Colonic mucosa (tissue), 4 donors: ENCODE measurements at regions not wholly inside any gene's neighbourhood (a gene's known extent, or its start where the extent isn't known, plus 50 kb on each side); places are given as distances from the start of the nearest gene placed in this dataset.

Experiments
- DNase-seq: peaks from one replicate; pipeline ENCODE4 v3.0.0-alpha.2; 2020
- H3K27ac ChIP-seq: fragments of 200-600 bp; one replicate; pipeline ENCODE4 v1.8.0; 2021
- H3K27me3 ChIP-seq: fragments of 200-600 bp; one replicate; pipeline ENCODE4 v1.8.0; 2021
- H3K36me3 ChIP-seq: fragments of 200-600 bp; one replicate; pipeline ENCODE4 v1.8.0; 2021
- H3K4me1 ChIP-seq: fragments of 200-600 bp; one replicate; pipeline ENCODE4 v1.8.0; 2021; ENCODE audit warnings: mild to moderate bottlenecking
- H3K4me3 ChIP-seq: fragments of 200-600 bp; one replicate; pipeline ENCODE4 v1.8.0; 2021
- H3K9ac ChIP-seq, 2 donors: one replicate each; pipeline ENCODE4 v1.7.0; 2013; ENCODE audit warnings: control low read depth in 2 of 2, low read depth in 2 of 2, low read length in 2 of 2
- H3K9me3 ChIP-seq: fragments of 200-600 bp; one replicate; pipeline ENCODE4 v1.8.0; 2021
- intact Hi-C: fragments of 100-400 bp; cut with DNase I; formaldehyde crosslinking; loops from one replicate; pipeline ENCODE4 v1.14.1; 2022
- TF ChIP-seq, protein P1 (sequence below): fragments of 200-600 bp; IDR thresholded peaks from one replicate; pipeline ENCODE4 v1.8.0; 2022; ENCODE audit warnings: antibody characterized with exemption, mild to moderate bottlenecking
- donor health status: healthy.
- donor health status: DM: no; HTN: no; CAD: no.
- donor health status: DM: no; HTN: no; CAD: no.

DNA sequence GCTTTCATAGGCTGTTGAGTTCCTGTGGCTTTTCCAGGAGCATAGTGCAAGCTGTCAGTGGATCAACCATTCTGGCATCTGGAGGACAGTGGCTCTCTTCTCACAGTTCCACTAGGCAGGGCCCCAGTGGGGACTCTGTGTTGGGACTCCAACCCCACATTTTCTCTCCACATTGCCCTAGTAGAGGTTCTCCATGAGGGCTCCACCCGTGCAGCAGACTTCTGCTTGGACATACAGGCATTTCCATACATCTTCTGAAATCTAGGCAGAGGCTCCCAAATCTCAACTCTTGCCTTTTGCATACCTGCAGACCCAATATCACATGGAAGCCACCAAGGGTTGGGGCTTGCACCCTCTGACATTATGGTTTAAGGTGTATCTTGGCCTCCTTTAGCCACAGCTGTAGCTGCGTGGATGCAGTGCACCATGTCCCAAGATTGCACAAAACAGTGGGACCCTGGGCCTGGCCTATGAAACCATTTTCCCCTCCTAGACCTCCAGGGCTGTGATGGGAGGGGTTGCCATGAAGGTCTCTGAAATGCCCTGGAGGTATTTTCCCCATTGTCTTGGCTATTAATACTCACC lies 645.9 kb upstream of the CITED2 start:
- H3K36me3 ChIP-seq = no peaks in the 10 kb centered on the region
- TF ChIP-seq, protein P1, sequence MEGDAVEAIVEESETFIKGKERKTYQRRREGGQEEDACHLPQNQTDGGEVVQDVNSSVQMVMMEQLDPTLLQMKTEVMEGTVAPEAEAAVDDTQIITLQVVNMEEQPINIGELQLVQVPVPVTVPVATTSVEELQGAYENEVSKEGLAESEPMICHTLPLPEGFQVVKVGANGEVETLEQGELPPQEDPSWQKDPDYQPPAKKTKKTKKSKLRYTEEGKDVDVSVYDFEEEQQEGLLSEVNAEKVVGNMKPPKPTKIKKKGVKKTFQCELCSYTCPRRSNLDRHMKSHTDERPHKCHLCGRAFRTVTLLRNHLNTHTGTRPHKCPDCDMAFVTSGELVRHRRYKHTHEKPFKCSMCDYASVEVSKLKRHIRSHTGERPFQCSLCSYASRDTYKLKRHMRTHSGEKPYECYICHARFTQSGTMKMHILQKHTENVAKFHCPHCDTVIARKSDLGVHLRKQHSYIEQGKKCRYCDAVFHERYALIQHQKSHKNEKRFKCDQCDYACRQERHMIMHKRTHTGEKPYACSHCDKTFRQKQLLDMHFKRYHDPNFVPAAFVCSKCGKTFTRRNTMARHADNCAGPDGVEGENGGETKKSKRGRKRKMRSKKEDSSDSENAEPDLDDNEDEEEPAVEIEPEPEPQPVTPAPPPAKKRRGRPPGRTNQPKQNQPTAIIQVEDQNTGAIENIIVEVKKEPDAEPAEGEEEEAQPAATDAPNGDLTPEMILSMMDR = no peak
- H3K9me3 ChIP-seq = no peaks in the 10 kb centered on the region
- no peak overlapping the region for H3K9ac ChIP-seq
- intact Hi-C loops = no loop called here
- no peak for DNase-seq
- no peak overlapping the region for H3K27ac ChIP-seq
- no peak overlapping the region for H3K4me3 ChIP-seq
- no peaks in the 10 kb centered on the region for H3K4me1 ChIP-seq
- no peaks in the 10 kb centered on the region for H3K27me3 ChIP-seq

DNA sequence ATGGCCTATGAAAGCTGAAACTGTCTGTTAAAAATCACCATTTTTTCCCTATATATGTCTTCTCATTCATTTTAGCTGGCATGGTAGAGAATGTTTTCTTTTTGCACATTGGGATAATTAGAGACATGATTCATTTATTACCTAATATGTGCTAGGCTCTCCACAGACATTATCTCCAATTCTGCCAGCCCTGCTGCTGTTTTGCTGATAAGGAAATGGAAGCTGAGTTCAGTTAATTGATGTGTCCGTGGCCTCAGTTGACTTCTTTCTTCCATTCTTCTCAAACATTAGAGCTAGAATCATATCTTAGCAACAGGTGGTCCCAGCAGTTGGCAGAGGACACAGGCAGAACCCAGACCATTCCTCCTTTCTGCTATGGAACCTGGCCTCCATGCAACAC lies 644.1 kb upstream of the CITED2 start:
- TF ChIP-seq, protein P1 = no peak
- Histone ChIP-seq H3K4me3 (no peak overlapping the region), H3K9ac (no peak overlapping the region), H3K36me3 (no peaks in the 10 kb centered on the region), H3K27me3 (no peaks in the 10 kb centered on the region), H3K27ac (no peak overlapping the region), H3K9me3 (no peaks in the 10 kb centered on the region), H3K4me1 (no peaks in the 10 kb centered on the region)
- intact Hi-C loops = no loop called here
- no peak for DNase-seq

DNA sequence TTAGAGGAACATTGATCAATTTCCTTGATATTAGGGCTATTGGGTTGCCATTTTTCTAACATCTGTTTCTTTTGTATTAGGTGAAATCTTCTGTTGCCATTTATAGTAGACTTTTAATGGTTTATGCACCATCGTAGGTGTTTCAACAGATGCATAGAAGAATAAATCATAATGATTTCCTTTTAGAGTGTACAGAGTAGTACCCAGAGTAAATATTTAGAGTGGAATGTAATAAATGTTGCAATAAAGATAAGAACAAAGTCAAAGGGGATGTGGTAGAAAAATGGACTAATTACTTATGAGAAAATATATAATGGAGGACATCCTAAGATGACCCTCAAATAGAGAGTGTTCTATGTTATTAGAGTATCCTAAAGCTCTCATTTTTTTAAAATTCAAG lies 643.0 kb upstream of the CITED2 start:
- Histone ChIP-seq H3K4me3 (no peak overlapping the region), H3K36me3 (no peaks in the 10 kb centered on the region), H3K4me1 (no peaks in the 10 kb centered on the region), H3K27ac (no peak overlapping the region), H3K9ac (no peak overlapping the region), H3K27me3 (no peaks in the 10 kb centered on the region), H3K9me3 (no peaks in the 10 kb centered on the region)
- intact Hi-C loops = no loop called here
- DNase-seq = no peak
- TF ChIP-seq, protein P1 = no peak

DNA sequence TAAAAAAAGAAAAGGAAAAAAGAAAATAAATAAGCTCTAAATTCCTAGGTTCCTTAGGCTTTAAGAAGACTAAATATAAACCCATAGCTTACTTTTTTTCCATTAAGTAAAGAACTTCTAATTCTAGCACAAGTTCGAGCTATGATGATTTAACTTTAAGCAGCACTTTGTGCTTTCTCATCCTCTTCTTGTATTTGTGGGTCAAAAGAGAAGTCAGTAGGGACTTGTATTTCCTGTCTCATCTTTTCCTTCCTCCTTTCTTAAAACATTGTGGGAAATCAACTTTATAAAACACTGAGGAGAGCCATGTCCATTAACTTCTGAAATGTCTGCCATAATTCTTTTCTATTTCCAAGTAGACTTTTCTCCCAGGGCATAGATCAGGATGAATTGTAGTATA lies 637.7 kb upstream of the CITED2 start:
- Histone ChIP-seq H3K9me3 (no peaks in the 10 kb centered on the region), H3K36me3 (no peaks in the 10 kb centered on the region), H3K27ac (no peak overlapping the region), H3K4me1 (no peaks in the 10 kb centered on the region), H3K4me3 (no peak overlapping the region), H3K9ac (no peak overlapping the region), H3K27me3 (no peaks in the 10 kb centered on the region)
- no peak for DNase-seq
- intact Hi-C loops = no loop called here
- TF ChIP-seq, protein P1 = no peak

DNA sequence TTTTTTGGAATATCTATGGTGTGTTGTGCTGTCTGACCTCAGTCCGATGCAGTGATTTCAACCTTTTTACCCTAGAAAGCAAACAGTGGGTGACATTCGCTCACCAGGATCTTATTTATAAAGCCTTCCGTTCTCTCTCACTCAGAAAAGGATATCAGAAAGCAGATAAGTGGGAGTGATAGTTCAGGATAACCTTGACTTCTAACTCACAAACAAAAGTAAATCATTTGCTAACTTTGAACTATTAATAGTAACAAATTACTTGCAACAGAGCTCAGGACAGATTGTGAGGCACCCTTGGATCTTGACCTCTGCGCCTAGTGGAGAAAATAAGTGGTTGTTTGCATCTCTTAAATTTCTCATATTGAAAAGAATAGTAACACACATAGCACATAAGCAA lies 637.1 kb upstream of the CITED2 start:
- no peak for DNase-seq
- Histone ChIP-seq H3K9me3 (no peaks in the 10 kb centered on the region), H3K27me3 (no peaks in the 10 kb centered on the region), H3K4me1 (no peaks in the 10 kb centered on the region), H3K27ac (no peak overlapping the region), H3K4me3 (no peak overlapping the region), H3K36me3 (no peaks in the 10 kb centered on the region), H3K9ac (no peak overlapping the region)
- intact Hi-C loops = no loop called here
- TF ChIP-seq, protein P1 = no peak
